ENCODE measurements at regions not wholly inside any gene's neighbourhood (a gene's known extent, or its start where the extent isn't known, plus 50 kb on each side); places are given as distances from the start of the nearest gene placed in this dataset.

DNA sequence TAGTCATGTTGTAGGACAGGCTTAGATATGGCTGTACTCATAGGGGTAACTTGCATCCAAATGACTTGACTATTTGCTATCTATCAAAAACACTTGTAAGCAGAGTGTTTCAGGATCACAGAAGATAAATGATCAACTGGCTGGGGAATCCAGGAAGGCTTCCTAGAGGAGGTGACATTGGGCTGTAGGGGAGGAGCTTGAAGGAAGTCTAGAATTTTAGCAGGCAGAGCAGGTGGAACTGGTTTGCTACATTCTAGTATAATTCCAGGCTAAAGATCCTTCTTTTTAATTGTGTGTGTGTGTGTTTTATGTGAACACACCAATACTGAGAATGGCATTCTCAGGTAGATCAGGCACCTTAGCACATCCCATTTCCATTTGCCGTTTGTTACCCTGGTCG lies 380.3 kb downstream of the MCTP2 start:
- TF ChIP-seq POLR2A (IDR thresholded peaks at IDR 0.05) (no peak), POLR2AphosphoS5 (IDR thresholded peaks at IDR 0.05) (no peak), EP300 (IDR thresholded peaks at IDR 0.05) (no peak)
- TF ChIP-seq, protein P1, sequence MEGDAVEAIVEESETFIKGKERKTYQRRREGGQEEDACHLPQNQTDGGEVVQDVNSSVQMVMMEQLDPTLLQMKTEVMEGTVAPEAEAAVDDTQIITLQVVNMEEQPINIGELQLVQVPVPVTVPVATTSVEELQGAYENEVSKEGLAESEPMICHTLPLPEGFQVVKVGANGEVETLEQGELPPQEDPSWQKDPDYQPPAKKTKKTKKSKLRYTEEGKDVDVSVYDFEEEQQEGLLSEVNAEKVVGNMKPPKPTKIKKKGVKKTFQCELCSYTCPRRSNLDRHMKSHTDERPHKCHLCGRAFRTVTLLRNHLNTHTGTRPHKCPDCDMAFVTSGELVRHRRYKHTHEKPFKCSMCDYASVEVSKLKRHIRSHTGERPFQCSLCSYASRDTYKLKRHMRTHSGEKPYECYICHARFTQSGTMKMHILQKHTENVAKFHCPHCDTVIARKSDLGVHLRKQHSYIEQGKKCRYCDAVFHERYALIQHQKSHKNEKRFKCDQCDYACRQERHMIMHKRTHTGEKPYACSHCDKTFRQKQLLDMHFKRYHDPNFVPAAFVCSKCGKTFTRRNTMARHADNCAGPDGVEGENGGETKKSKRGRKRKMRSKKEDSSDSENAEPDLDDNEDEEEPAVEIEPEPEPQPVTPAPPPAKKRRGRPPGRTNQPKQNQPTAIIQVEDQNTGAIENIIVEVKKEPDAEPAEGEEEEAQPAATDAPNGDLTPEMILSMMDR (IDR thresholded peaks at IDR 0.05) = no peak
- Histone ChIP-seq H3K36me3 (no peaks in the 10 kb centered on the region), H3K4me1 (no peaks in the 10 kb centered on the region), H3K27ac (no peak overlapping the region), H3K4me3 (no peak overlapping the region), H3K27me3 (no peaks in the 10 kb centered on the region), H3K9me3 (no peaks in the 10 kb centered on the region)
- DNase-seq = no peak
- WGBS, 2 donors = 89 to 93% methylated on average over 2 of the region's 2 CpGs
- intact Hi-C loops (cut with DNase I) = no loop called here

DNA sequence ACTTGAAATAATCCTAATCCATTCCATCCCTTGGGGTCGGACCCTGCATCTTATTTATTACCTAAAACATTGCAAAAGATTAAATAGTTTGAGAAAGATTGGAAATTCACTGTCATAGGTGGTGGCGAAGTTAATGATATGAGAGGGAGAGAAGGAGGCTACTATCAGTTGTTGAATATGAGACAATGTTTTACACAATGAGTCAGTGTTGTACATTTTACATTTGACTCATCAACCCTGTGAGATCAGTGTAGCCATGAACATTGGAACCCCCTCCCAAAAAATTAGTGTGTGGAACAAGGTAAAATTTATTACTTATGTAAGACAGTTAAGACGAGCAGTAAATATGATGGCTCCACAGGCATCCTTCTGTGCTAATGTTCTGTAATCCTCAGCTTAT lies 384.3 kb downstream of the MCTP2 start:
- no peak for DNase-seq
- 84 to 90% methylated on average over 3 of the region's 3 CpGs for WGBS, 2 donors

DNA sequence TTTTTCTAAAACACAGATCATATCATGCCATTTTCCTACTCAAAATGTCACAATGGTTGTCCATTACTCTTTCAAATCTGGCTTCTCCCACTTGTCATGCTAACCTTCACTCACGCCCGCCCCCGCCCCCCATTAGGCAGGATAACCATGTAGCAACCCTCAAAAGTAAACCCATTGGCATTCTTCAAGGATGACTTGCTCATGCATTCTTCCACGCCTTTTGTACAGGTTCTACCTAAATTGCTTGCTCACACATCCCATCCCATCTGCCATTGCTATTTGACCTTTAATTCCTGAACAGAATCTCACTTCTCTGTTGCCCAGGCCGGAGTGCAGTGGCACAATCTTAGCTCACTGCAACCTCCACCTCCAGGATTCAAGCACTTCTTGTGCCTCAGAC lies 389.3 kb downstream of the MCTP2 start:
- no peaks in the 10 kb centered on the region for H3K9me3 ChIP-seq
- DNase-seq = no peak
- no peak overlapping the region for H3K27ac ChIP-seq
- no peak overlapping the region for H3K4me3 ChIP-seq
- H3K36me3 ChIP-seq = no peaks in the 10 kb centered on the region
- intact Hi-C loops (cut with DNase I) = no loop called here
- 89 to 91% methylated on average over 5 of the region's 5 CpGs for WGBS, 2 donors
- no peaks in the 10 kb centered on the region for H3K4me1 ChIP-seq
- no peaks in the 10 kb centered on the region for H3K27me3 ChIP-seq
- TF ChIP-seq, protein P1 (IDR thresholded peaks at IDR 0.05) = no peak
- TF ChIP-seq POLR2AphosphoS5 (IDR thresholded peaks at IDR 0.05) (no peak), EP300 (IDR thresholded peaks at IDR 0.05) (no peak), POLR2A (IDR thresholded peaks at IDR 0.05) (no peak)

More for the DNA sequence above, 384.3 kb downstream of the MCTP2 start:
- intact Hi-C loops (cut with DNase I) = no loop called here
- Histone ChIP-seq H3K9me3 (no peaks in the 10 kb centered on the region), H3K27me3 (no peaks in the 10 kb centered on the region), H3K27ac (no peak overlapping the region), H3K4me3 (no peak overlapping the region), H3K4me1 (no peaks in the 10 kb centered on the region), H3K36me3 (no peaks in the 10 kb centered on the region)
- TF ChIP-seq POLR2AphosphoS5 (IDR thresholded peaks at IDR 0.05) (no peak), EP300 (IDR thresholded peaks at IDR 0.05) (no peak), POLR2A (IDR thresholded peaks at IDR 0.05) (no peak)
- TF ChIP-seq, protein P1 (IDR thresholded peaks at IDR 0.05) = no peak

DNA sequence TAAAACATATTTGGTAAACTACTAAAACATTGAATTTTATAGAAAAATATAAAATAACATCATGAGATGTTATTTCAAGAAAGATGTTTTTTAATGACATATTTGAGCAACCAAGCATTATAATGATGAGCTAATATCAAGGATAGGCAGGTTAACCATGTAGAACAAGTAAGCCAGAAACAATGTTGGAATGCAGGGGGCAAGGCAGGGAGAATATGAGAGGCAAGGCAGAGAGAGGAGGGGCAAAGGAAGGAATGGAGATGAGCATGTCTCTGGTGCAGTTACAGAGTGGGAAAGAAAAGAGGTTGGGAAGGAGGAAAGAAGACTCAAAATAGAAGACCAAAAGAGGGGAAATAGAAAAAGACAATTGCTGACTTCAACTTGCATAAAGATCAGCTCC lies 390.4 kb downstream of the MCTP2 start:
- Histone ChIP-seq H3K4me3 (no peak overlapping the region), H3K4me1 (no peaks in the 10 kb centered on the region), H3K27ac (no peak overlapping the region), H3K9me3 (no peaks in the 10 kb centered on the region), H3K36me3 (no peaks in the 10 kb centered on the region), H3K27me3 (no peaks in the 10 kb centered on the region)
- intact Hi-C loops (cut with DNase I) = no loop called here
- TF ChIP-seq POLR2AphosphoS5 (IDR thresholded peaks at IDR 0.05) (no peak), POLR2A (IDR thresholded peaks at IDR 0.05) (no peak), EP300 (IDR thresholded peaks at IDR 0.05) (no peak)
- TF ChIP-seq, protein P1 (IDR thresholded peaks at IDR 0.05) = no peak
- DNase-seq = no peak

DNA sequence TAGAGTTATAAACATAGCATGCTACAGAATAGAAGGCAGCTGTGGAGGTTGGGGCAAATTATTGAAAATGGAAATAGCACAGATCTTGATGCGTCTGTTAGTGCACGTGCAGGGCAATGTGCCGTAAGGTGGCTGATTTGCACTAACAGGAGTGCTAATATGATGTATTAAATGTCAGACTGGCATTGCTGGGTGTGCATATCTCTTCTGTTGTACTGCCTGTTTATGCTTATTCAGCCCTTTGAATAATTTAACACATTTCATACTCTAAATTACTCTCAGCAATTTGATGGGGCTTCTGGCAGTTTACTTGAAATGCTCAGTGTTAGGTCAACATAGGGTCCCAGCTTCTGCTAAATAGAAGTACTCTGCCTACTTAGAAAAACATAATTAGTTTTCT lies 395.6 kb downstream of the MCTP2 start:
- no peak for DNase-seq
- WGBS, 2 donors = 95 to 96% methylated on average over 3 of the region's 3 CpGs
- intact Hi-C loops (cut with DNase I) = no loop called here
- Histone ChIP-seq H3K9me3 (no peaks in the 10 kb centered on the region), H3K27ac (no peak overlapping the region), H3K27me3 (no peaks in the 10 kb centered on the region), H3K4me3 (no peak overlapping the region), H3K36me3 (no peaks in the 10 kb centered on the region), H3K4me1 (no peaks in the 10 kb centered on the region)
- TF ChIP-seq EP300 (IDR thresholded peaks at IDR 0.05) = no peak
- TF ChIP-seq POLR2AphosphoS5 (IDR thresholded peaks at IDR 0.05) = no peak
- TF ChIP-seq POLR2A (IDR thresholded peaks at IDR 0.05) = no peak
- TF ChIP-seq, protein P1 (IDR thresholded peaks at IDR 0.05) = no peak
